Mesenchymal stem cell (in vitro differentiated cells and primary cell): ENCODE measurements at regions not wholly inside any gene's neighbourhood (a gene's known extent, or its start where the extent isn't known, plus 50 kb on each side); places are given as distances from the start of the nearest gene placed in this dataset.
"Not testable (repeated sequence)": the region's sequence is repeated elsewhere in the genome, so short reads cannot be mapped to it uniquely, and the experiment has no call there.

Experiments used
- DNase-seq: peaks from one replicate; pipeline ENCODE4 v3.0.0-alpha.2; 2013
- H2AFZ ChIP-seq: one replicate; pipeline ENCODE4 v1.6.1; 2013; ENCODE audit warnings: low read depth, mild to moderate bottlenecking, control low read depth, inconsistent platforms, low read length, moderate library complexity
- H2AK5ac ChIP-seq: 2 replicates; pipeline ENCODE4 v1.6.1; 2013; ENCODE audit warnings: low read length, moderate library complexity, mild to moderate bottlenecking, inconsistent platforms; ENCODE audit not compliant: severe bottlenecking
- H2BK120ac ChIP-seq: one replicate; pipeline ENCODE4 v1.6.1; 2013; ENCODE audit warnings: low read depth, mild to moderate bottlenecking, inconsistent platforms, low read length, moderate library complexity
- H2BK12ac ChIP-seq, 2 experiments: one replicate each; pipeline ENCODE4 v1.6.1; 2013; ENCODE audit warnings: inconsistent platforms in 2 of 2, low read length in 2 of 2, mild to moderate bottlenecking in 2 of 2, moderate library complexity in 2 of 2, control low read depth in 1 of 2
- H2BK15ac ChIP-seq: one replicate; pipeline ENCODE4 v1.6.1; 2013; ENCODE audit warnings: mild to moderate bottlenecking, low read depth, inconsistent platforms; ENCODE audit not compliant: poor library complexity, severe bottlenecking
- H2BK5ac ChIP-seq: 2 replicates; pipeline ENCODE4 v1.6.1; 2013; ENCODE audit warnings: low read depth, mild to moderate bottlenecking, low read length, control low read depth, inconsistent platforms; ENCODE audit not compliant: poor library complexity, severe bottlenecking
- H3K14ac ChIP-seq, 2 experiments: one replicate each; pipeline ENCODE4 v1.6.1; 2013; ENCODE audit warnings: inconsistent platforms in 2 of 2, low read length in 2 of 2, control low read depth in 1 of 2, mild to moderate bottlenecking in 1 of 2, moderate library complexity in 1 of 2
- H3K18ac ChIP-seq, 2 experiments: one replicate each; pipeline ENCODE4 v1.6.1; 2013; ENCODE audit warnings: inconsistent platforms in 2 of 2, low read length in 2 of 2, control low read depth in 1 of 2, low read depth in 1 of 2, mild to moderate bottlenecking in 1 of 2
- H3K23ac ChIP-seq, 2 experiments: one replicate each; pipeline ENCODE4 v1.6.1; 2013; ENCODE audit warnings: inconsistent platforms in 2 of 2, low read length in 2 of 2, mild to moderate bottlenecking in 2 of 2, moderate library complexity in 2 of 2, control low read depth in 1 of 2
- H3K27ac ChIP-seq: 2 replicates; pipeline ENCODE4 v1.5.1; 2013; ENCODE audit warnings: mild to moderate bottlenecking, moderate library complexity, low read length, control low read depth, inconsistent platforms; ENCODE audit not compliant: poor library complexity, severe bottlenecking
- H3K27me3 ChIP-seq, 2 experiments: 2 replicates each; pipeline versions ENCODE4 v1.6.1 to v1.7.0; 2013; ENCODE audit warnings: low read length in 2 of 2, mild to moderate bottlenecking in 2 of 2, moderate library complexity in 2 of 2, control low read depth in 1 of 2, inconsistent platforms in 1 of 2; ENCODE audit not compliant: control insufficient read depth in 1 of 2, insufficient read depth in 1 of 2
- H3K36me3 ChIP-seq, 2 experiments: 2 replicates each; pipeline versions ENCODE4 v1.6.1 to v1.7.0; 2013; ENCODE audit warnings: low read length in 2 of 2, control low read depth in 1 of 2, inconsistent platforms in 1 of 2, low read depth in 1 of 2, mild to moderate bottlenecking in 1 of 2; ENCODE audit not compliant: insufficient read depth in 2 of 2, control insufficient read depth in 1 of 2
- H3K4ac ChIP-seq, 2 experiments: one replicate each; pipeline ENCODE4 v1.6.1; 2013; ENCODE audit warnings: inconsistent platforms in 2 of 2, low read length in 2 of 2, mild to moderate bottlenecking in 2 of 2, moderate library complexity in 2 of 2, control low read depth in 1 of 2, low read depth in 1 of 2
- H3K4me1 ChIP-seq: 2 replicates; pipeline ENCODE4 v1.6.1; 2013; ENCODE audit warnings: low read depth, low read length, control low read depth; ENCODE audit not compliant: control insufficient read depth, insufficient read depth
- H3K4me2 ChIP-seq: 2 replicates; pipeline ENCODE4 v1.6.1; 2013; ENCODE audit warnings: low read length, mild to moderate bottlenecking, inconsistent platforms; ENCODE audit not compliant: poor library complexity, severe bottlenecking
- H3K4me3 ChIP-seq, 2 experiments: 2 replicates each; pipeline versions ENCODE4 v1.5.1 to v1.7.0; 2013; ENCODE audit warnings: low read length in 2 of 2, mild to moderate bottlenecking in 2 of 2, control low read depth in 1 of 2, low read depth in 1 of 2; ENCODE audit not compliant: insufficient read depth in 1 of 2
- H3K79me1 ChIP-seq: replicated peaks from 2 replicates; pipeline ENCODE4 v1.6.1; 2013; ENCODE audit warnings: mild to moderate bottlenecking, control low read depth, low read length, inconsistent platforms; ENCODE audit not compliant: poor library complexity, severe bottlenecking
- H3K9ac ChIP-seq: 2 replicates; pipeline ENCODE4 v1.7.0; 2013; ENCODE audit warnings: mild to moderate bottlenecking, low read length, moderate library complexity
- H3K9me3 ChIP-seq: 2 replicates; pipeline ENCODE4 v1.7.0; 2013; ENCODE audit warnings: mild to moderate bottlenecking, low read length; ENCODE audit not compliant: control insufficient read depth
- H4K8ac ChIP-seq: one replicate; pipeline ENCODE4 v1.6.1; 2013; ENCODE audit warnings: inconsistent platforms, mild to moderate bottlenecking, low read length, moderate library complexity
- H4K91ac ChIP-seq: one replicate; pipeline ENCODE4 v1.6.1; 2013; ENCODE audit warnings: mild to moderate bottlenecking, low read length, inconsistent platforms
- WGBS: methylation state at CpG from one replicate; pipeline ENCODE4 v1.1.7; 2013; ENCODE audit warnings: mixed read lengths; 5-methylcytosine and 5-hydroxymethylcytosine counted together

GRCh38 chr11:67871168-67871567, 132.7 kb downstream of the UNC93B1 start:
- not testable (repeated sequence) for H2BK120ac ChIP-seq, H2AFZ ChIP-seq, H3K18ac ChIP-seq, H4K91ac ChIP-seq, H3K23ac ChIP-seq, H2BK15ac ChIP-seq, H4K8ac ChIP-seq, H3K9me3 ChIP-seq, H2BK12ac ChIP-seq, H3K9ac ChIP-seq, H3K4me2 ChIP-seq, H3K14ac ChIP-seq, H3K27me3 ChIP-seq, H3K79me1 ChIP-seq, H3K4me3 ChIP-seq, H3K36me3 ChIP-seq, H2BK5ac ChIP-seq, H3K4me1 ChIP-seq, H2AK5ac ChIP-seq, H3K27ac ChIP-seq, H3K4ac ChIP-seq, DNase-seq
- 94% methylated on average over 5 of the region's 5 CpGs for WGBS

GRCh38 chr11:67862896-67863295, 141.0 kb downstream of the UNC93B1 start:
- not testable (repeated sequence) for H3K4ac ChIP-seq, H3K27ac ChIP-seq, H3K4me2 ChIP-seq, H2BK120ac ChIP-seq, DNase-seq, H3K79me1 ChIP-seq, H4K91ac ChIP-seq, H2AFZ ChIP-seq, H3K4me3 ChIP-seq, H4K8ac ChIP-seq, H3K4me1 ChIP-seq, H3K27me3 ChIP-seq, H3K23ac ChIP-seq, H3K9ac ChIP-seq, H3K36me3 ChIP-seq, H3K9me3 ChIP-seq, H3K18ac ChIP-seq, H2BK12ac ChIP-seq, H3K14ac ChIP-seq, H2AK5ac ChIP-seq, H2BK5ac ChIP-seq, H2BK15ac ChIP-seq
- WGBS = no CpG with 5 or more reads among the region's 3 CpGs

GRCh38 chr11:67859513-67860161, 144.3 kb downstream of the UNC93B1 start:
- not testable (repeated sequence) for H2AK5ac ChIP-seq, H2BK15ac ChIP-seq, H3K18ac ChIP-seq, H4K91ac ChIP-seq, H2AFZ ChIP-seq, H3K14ac ChIP-seq, H3K27ac ChIP-seq, H3K9me3 ChIP-seq, H3K23ac ChIP-seq, H3K9ac ChIP-seq, H2BK5ac ChIP-seq, H3K4me3 ChIP-seq, H3K4me2 ChIP-seq, H2BK120ac ChIP-seq, DNase-seq, H3K4ac ChIP-seq, H3K27me3 ChIP-seq, H2BK12ac ChIP-seq, H3K36me3 ChIP-seq, H4K8ac ChIP-seq, H3K4me1 ChIP-seq, H3K79me1 ChIP-seq
- 100% methylated on average over 1 of the region's 6 CpGs for WGBS

GRCh38 chr11:67850747-67851146, 153.2 kb downstream of the UNC93B1 start:
- H2AK5ac ChIP-seq, H3K4ac ChIP-seq, H3K23ac ChIP-seq, H3K36me3 ChIP-seq, H3K9ac ChIP-seq, H3K18ac ChIP-seq, H3K4me2 ChIP-seq, H2BK15ac ChIP-seq, H3K27ac ChIP-seq, H2BK120ac ChIP-seq, H3K4me3 ChIP-seq, H2BK5ac ChIP-seq, H3K79me1 ChIP-seq, H4K91ac ChIP-seq, H3K4me1 ChIP-seq, H2BK12ac ChIP-seq, H4K8ac ChIP-seq, H3K14ac ChIP-seq, H3K9me3 ChIP-seq, DNase-seq, H2AFZ ChIP-seq: not testable (repeated sequence)
- peaks cover 7 to 32% of the 10 kb centered on the region in 2 experiments for H3K27me3 ChIP-seq
- 89% methylated on average over 7 of the region's 7 CpGs for WGBS
